ENCODE measurements at regions not wholly inside any gene's neighbourhood (a gene's known extent, or its start where the extent isn't known, plus 50 kb on each side); places are given as distances from the start of the nearest gene placed in this dataset.

DNA sequence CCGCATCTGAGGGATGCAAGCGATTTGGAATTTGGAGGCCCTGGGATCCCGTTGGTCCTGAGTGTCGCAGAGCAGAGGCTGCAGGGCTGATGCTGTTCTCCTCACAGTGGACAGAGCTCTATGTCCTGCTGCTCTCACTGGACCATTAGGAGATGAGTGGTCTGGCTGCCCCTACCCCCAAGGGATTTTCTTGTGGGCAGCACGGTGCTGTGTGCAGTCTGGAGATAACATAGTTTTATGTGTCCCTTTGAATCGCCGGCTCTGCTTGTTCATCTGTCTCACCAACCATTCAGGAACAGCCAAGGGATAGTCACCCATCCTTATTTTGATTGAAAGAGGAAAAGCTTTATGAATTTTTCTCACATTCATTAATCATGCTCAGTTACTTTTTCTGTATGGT is 49.9 kb downstream of the CHRM3 start:
- DNase-seq = no peak

GRCh38 chr1:239437822-239438221 is 51.5 kb downstream of the CHRM3 start:
- no peak for DNase-seq

DNA sequence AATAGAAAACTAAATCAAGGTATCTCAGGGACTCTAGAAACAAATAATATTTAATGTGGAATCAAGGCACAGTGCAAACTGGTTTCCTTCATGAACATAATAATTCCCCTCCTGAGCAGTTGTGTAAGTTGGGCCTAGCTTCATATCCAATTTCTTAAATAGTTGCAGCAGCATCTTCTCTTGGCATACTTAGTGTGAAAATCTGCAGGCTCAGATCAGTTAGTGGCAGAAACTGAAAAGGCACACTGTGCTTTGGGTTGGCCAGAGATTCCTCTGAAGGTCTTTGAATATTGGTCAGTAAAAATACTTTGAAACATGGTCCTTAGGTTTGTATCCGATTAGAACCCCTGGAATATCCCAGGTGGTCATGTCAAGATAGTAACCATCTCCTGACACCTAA is 52.5 kb downstream of the CHRM3 start:
- DNase-seq = no peak

DNA sequence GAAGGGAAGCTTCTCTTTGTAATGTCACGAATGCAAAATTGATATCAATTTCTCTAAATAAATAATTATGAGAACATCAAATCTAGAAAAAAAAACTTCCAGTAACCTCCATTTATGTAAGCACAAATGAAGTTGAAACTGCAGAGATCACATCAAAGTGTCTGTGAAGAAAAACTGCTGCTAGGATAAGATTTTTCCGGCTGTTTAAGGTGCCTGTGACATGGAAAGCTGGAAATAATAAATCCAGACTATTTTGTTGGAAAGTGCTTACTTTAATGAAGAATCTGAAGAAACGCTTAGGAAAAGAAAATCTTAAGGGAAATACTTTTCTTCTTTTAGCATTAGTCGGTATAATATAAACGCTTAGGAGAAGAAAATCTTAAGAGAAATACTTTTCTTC is 57.0 kb downstream of the CHRM3 start:
- no peak for DNase-seq

DNA sequence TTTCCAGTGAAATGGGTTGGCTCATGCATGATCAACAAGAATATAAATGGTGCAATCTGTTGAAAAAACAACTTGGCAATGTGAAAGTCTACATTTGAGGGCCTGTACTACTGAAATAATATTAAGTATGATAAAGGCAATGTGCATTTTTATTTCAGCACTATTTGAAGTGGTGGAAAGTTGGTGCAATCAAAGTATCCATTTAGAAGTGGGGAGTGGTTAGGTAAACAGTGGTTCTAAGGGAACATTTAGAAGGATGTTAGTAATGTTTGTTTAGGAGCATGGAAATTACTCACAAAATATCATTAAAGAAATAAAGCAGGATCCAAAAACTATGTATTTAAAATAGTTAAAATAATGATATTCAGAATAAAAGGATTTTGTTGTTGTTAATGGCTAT is 60.2 kb downstream of the CHRM3 start:
- DNase-seq = no peak

DNA sequence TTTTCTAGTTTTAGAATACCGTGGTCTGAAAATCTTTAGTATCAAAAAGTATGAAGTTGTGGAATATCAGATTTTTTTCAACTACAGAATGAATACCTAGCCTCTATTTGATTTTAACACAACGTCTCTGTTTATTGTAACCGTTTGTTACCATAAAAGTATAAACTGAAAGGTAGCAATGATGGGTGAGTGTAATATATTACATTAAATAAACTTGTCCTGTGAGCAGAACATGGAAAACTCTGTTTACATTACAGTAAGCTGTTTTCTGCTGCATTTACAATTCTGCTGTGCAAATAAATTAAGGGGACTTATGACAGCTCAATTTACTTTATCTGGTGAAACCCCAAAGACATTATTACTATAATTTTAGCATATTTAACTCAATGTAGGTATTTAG is 62.5 kb downstream of the CHRM3 start:
- no peak for DNase-seq

- no peak for DNase-seq
Observed at GRCh38 chr1:239455743-239456142, 69.4 kb downstream of the CHRM3 start.

DNA sequence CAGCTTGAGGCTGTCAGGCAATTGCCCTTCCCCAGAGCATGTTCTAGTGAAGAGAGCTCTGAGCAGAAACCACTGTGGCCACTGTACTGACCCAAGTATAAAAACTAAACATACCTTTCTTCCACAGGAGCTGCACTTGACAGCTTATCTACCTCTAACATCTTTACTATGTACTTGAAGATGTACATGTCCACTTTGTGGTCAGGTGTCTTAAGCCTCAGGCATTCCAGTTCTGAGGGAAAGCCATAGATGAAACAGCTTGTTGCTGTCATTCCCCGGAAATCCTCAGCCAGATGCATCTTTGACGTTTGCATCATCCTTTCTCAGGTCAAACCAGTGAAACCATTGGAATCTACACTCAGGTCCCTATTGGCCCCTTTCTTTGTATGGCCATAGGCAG is 70.4 kb downstream of the CHRM3 start:
- DNase-seq = no peak

DNA sequence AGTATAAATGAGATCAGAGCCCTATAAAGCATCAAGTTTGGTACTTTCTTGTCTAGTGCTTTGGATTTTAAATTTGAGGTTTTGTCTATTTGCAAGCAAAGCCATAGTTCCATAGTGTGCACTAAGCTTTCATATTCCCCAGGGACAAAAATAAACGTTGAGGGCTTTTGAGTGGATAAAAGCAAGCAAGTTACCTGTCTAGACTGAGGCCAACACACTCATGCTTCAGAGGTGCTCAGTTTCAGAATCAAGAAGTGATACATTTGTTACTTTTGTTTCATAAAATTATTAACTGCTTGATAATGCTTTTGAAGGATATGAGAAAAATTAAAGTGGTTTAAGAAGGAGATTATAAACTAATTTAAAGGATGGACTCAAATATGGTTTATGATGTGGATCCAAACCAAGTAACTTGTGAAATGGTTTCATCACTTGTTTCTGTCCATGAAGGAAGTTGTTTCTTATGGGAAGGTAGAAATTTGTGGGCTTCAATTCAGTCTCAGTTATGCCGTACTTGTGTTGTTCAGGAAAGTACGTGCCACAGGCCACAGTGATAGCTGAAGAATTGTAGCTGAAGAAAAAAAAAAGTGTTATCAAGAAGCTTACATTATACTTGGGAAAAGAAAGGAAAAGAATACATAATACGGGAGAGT is 71.2 kb downstream of the CHRM3 start:
- DNase-seq = no peak

- no peak for DNase-seq
Observed at GRCh38 chr1:239458144-239458500, 71.8 kb downstream of the CHRM3 start.

GRCh38 chr1:239467730-239468129 is 81.4 kb downstream of the CHRM3 start:
- no peak for DNase-seq

DNA sequence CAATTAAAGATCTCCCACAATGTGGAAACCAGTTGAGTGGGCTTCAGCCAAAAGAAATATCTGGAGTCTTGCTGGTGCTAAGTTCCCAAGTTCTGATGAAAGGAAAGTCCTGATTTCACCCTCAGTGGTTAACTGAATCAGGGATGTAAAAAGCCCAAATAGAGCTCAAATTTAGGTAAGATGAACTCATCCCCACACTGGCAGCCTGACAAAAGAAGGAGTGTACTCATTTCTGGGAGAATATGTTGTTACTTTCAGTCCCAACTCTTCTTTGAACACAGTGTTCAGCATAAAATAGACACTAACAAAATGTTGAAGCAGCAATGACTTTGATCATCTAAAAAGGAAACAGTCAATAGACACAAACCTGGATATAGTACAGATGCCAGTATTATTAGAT is 91.7 kb downstream of the CHRM3 start:
- DNase-seq = no peak

DNA sequence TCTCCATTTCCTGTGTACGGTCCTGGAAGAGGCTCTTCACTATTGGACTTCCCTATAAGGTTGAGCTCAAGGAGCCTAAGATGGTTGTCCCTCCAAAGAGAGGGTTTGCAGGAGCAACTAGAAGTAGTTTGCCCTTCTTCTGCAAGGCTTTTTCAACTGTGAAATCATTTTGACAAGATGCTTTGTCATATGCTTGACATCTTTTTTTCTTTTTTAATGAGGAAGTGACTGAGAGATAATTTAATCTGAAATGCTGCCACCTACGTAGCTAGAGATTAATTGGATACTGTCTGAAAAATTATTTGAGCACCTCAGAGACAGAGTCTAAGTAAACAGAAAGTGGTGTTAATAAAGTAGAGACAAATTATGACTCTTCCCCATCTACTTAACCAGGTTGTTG is 97.0 kb downstream of the CHRM3 start:
- no peak for DNase-seq

DNA sequence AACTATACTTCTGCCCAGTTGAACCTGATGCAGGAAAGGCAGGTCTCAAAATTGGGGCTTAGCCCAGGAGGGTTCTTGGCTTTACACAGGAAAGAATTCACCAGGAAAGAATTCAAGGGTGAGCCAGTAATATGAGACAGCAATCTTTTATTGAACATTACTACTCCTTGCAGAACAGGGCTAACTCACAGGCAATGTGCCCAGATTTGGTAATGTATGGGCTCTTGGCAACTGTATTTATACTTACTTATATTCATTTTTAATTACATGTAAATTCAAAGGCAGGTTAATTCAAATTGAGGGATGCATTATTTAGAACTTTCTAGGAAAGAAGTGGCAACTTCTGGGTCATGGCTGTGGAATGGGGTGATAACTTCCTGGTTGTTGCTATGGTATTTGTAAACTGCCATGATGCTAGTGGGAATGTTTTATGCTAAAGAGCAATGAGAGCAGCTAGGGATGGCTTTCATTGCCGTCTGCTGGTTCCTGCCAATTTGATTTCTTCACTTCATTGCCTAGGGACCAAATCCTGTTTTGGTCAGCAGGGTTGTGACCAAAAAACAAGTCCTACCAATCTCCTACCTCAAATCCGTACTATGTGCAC is 107.5 kb downstream of the CHRM3 start:
- DNase-seq = no peak

DNA sequence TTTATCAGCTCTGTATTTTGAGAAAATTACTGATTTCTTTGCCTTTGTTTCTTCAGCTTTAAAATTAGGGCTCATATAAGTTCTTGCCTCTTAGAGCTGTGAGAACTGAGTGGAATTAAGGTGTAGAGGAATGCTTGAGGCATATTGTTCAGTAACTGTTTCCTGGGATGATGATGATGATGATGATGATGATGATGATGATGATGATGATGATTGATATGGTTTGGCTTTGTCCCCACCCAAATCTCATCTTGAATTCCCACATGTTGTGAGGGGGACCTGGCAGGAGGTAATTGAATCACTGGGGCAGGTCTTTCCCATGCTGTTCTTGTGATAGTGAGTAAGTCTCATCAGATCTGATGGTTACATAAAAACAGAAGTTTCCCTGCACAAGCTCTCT is 118.7 kb downstream of the CHRM3 start:
- no peak for DNase-seq

- no peak for DNase-seq
Observed at GRCh38 chr1:239507826-239508225, 121.5 kb downstream of the CHRM3 start.

GRCh38 chr1:239511875-239512274 is 125.5 kb downstream of the CHRM3 start:
- no peak for DNase-seq

DNA sequence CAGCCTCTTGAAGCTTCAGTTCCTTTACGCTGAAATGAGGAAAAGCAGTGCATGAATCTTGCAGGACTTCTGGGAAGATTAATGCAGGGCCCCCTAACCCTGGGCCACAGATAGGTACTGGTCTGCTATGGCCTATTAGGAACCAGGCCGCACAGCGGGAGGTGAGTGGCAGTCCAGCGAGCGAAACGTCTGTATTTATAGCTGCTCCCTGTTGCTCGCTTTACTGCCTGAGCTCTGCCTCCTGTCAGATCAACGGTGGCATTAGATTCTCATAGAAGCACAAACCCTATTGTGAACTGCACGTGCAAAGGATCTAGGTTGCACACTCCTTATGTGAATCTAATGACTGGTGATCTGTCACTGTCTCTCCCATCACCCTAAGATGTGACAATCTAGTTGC is 130.2 kb downstream of the CHRM3 start:
- DNase-seq = no peak

GRCh38 chr1:239526391-239526790 is 140.0 kb downstream of the CHRM3 start:
- DNase-seq = no peak

DNA sequence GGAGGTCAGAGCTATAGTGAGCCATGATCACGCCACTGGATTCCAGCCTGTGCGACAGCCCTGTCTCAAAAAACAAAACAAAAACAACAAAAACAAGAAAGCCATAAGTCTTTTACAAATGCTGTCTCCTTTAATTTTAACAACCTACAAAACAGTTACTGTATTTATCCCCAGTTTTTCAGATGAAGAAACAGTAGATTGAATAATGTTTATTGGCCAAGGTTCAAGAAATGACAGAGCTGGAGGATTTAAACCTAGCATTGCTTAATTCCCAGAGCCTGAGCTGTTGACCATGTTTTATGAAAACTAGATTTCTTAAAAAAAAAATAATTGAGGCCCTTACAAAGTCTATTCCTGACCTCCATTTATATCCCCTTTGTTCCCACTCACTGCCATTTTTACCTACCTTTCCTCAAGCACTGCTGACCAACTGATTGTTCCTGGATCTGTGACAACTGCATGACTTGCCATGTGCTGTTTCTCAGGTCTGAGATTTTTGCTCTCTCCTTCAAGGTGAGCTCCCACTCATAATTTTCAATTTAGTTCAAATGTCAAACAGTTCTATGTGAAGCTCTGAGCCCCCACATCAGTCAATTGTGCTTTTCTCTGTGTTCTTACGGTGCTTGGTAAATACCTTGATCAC is 140.8 kb downstream of the CHRM3 start:
- no peak for DNase-seq

- no peak for DNase-seq
Observed at GRCh38 chr1:239536165-239536849, 149.9 kb downstream of the CHRM3 start.

- DNase-seq = no peak
Observed at GRCh38 chr1:239537795-239538194, 151.4 kb downstream of the CHRM3 start.

DNA sequence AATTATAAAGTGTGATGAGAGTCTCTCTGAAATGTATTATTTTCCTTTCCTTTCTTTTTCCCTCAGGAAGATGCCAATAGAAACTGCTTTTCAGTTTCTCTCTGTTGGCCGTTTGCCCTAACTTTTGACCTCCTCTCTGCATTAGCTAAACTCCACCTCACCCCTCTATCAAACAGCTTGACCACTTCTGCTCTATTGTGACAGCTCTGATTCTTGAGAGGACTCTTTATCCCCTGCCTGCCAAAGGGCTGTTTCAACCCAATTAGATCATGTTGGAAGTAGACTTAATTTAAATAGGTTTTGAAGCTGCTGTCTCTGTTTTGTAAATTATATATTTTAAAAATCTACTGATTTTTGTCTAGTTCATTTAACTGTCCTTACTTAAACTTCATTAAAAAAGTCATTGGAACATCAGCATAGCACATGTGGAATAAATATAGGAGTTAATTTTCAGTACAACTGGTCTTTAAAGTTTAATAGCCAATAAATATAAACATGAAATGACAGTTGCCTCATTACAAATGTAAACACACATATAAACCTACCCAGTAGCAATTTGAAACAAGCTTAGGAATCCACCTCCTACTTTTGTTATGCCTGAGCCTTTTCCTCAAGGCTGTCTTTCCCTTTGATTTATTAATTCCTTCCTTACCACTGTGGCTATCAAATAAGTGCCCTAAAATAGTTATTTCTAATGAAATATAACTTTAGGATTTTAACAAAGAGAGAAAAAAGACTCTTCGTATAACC is 152.0 kb downstream of the CHRM3 start:
- DNase-seq = no peak

Data from activated T-cell treated with anti-CD3 and anti-CD28 coated beads for 4 hours (primary cell).